ENCODE measurements at regions not wholly inside any gene's neighbourhood (a gene's known extent, or its start where the extent isn't known, plus 50 kb on each side); places are given as distances from the start of the nearest gene placed in this dataset.

DNA sequence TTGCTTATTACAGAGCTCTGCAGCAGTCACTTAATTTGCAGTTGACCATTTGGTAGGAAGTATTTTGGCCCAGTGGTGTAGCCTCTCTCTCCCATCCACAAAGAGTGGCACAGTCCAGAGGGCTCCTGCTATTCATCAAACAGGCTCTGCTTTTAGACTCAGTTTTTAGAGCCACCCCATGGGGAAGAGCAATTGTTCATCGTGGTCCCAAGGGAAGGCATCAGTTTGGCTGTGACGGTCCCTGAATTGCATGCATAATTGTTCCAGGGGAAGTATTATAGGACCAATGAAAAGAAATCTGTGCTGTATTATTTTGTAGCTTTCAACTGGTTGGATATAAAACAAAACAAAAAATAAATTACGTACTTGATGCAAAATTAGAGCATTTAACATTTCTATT, 799.0 kb downstream of the DACH1 start:
- TF ChIP-seq, protein P1, sequence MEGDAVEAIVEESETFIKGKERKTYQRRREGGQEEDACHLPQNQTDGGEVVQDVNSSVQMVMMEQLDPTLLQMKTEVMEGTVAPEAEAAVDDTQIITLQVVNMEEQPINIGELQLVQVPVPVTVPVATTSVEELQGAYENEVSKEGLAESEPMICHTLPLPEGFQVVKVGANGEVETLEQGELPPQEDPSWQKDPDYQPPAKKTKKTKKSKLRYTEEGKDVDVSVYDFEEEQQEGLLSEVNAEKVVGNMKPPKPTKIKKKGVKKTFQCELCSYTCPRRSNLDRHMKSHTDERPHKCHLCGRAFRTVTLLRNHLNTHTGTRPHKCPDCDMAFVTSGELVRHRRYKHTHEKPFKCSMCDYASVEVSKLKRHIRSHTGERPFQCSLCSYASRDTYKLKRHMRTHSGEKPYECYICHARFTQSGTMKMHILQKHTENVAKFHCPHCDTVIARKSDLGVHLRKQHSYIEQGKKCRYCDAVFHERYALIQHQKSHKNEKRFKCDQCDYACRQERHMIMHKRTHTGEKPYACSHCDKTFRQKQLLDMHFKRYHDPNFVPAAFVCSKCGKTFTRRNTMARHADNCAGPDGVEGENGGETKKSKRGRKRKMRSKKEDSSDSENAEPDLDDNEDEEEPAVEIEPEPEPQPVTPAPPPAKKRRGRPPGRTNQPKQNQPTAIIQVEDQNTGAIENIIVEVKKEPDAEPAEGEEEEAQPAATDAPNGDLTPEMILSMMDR (IDR thresholded peaks at IDR 0.05; ENCODE audit: poor library complexity) = no peak
- TF ChIP-seq EZH2 (IDR thresholded peaks at IDR 0.05; ENCODE audit: borderline replicate concordance) = no peak

Measured in hepatocyte (in vitro differentiated cells).